Stimulated activated CD4-positive, alpha-beta T cell treated with anti-CD3 and anti-CD28 coated beads, Interleukin-4, amount 100 ng/mL, for 24 hours (primary cell): ENCODE measurements at regions not wholly inside any gene's neighbourhood (a gene's known extent, or its start where the extent isn't known, plus 50 kb on each side); places are given as distances from the start of the nearest gene placed in this dataset.
"Not testable (repeated sequence)": the region's sequence is repeated elsewhere in the genome, so short reads cannot be mapped to it uniquely, and the experiment has no call there.

Source experiments
- DNase-seq: peaks from one replicate; pipeline ENCODE4 v3.0.0-alpha.2; 2020

DNA sequence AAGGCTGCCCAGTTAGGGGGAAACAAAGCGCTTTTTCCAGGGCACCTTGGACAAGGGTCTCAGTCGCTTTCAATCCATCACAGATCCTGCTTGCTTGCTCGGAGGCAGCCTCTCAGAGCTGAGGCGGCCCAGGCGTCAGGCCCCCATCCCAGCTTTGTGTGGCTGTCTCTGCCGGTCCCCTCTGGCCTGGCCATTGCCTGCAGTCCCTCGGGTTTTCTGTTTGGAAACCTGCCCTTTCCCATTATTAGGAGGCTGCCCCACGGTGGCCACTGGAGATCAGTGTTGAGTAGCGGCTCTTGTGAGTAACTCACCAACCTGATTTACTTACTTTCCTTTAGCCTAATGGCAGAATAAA, 216.1 kb downstream of the GLRX3 start:
- DNase-seq = no peak

- no peak for DNase-seq
Observed at GRCh38 chr10:130353928-130354572, 217.9 kb downstream of the GLRX3 start.

GRCh38 chr10:130354573-130354954, 218.4 kb downstream of the GLRX3 start:
- no peak for DNase-seq

DNA sequence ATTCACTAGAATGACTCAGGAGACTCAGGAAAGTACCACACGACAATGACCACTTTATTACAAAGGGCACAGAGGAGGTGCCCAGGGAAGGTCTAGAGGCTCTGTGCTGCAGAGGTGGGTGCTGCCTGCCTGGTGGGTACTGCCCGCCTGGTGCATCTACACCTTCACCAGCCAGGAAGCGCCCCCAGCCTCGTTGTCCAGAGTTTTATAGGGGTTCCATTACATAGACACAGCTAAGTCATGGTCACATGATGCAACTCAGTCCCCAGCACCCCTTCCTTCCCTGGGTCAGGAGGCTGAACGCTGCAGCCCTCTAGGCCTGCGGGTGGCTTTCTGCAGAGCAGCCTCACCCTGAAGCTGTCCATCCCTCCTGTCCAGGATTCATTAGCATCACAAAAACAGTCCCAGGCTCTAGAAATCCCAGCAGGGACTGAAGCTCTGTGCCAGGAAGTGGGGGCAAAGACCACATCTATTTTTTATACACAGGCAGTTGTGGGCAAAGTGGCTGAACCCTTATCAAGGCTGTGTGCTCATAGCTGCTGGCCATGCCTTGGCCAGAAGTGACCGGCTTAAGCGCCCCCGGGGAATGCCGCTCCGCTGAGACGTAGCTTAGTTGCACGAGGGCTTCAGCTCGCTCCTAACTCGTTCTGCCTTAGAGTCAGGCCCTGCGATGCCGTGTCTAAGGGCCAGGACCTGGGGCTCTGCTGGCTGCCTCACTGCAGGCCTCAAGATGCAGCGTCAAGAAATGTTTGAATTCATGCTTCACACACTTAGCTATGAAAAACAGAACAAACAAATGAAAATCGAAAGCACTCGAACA, 219.0 kb downstream of the GLRX3 start:
- no peak for DNase-seq

- not testable (repeated sequence) for DNase-seq
Observed at GRCh38 chr10:130356429-130356828, 220.2 kb downstream of the GLRX3 start.

- DNase-seq = no peak
Observed at GRCh38 chr10:130357226-130357625, 221.0 kb downstream of the GLRX3 start.

DNA sequence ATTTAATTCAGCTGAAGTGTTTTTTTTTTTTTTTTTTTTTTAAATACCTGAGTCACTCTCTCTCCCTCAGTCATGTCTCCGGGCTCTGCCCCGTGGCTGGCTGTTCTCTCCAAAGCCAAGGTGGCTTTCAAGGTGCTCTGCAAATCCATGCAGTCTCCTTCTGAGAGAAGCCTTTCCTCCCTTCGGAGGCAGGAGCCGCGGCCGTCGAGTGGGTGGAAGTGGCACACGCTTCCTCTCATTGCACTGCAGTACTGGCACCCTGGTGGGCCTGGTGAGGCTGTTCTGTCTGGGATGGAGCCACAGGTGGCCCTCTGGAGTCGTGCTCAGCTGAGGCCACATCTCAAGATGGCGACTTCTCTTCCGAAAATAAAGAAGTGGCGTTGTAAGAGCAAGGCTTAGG, 221.8 kb downstream of the GLRX3 start:
- no peak for DNase-seq

- no peak for DNase-seq
Observed at GRCh38 chr10:130358981-130359650, 222.9 kb downstream of the GLRX3 start.

GRCh38 chr10:130359711-130360110, 223.5 kb downstream of the GLRX3 start:
- DNase-seq = no peak

GRCh38 chr10:130360826-130361311, 224.7 kb downstream of the GLRX3 start:
- DNase-seq = no peak

DNA sequence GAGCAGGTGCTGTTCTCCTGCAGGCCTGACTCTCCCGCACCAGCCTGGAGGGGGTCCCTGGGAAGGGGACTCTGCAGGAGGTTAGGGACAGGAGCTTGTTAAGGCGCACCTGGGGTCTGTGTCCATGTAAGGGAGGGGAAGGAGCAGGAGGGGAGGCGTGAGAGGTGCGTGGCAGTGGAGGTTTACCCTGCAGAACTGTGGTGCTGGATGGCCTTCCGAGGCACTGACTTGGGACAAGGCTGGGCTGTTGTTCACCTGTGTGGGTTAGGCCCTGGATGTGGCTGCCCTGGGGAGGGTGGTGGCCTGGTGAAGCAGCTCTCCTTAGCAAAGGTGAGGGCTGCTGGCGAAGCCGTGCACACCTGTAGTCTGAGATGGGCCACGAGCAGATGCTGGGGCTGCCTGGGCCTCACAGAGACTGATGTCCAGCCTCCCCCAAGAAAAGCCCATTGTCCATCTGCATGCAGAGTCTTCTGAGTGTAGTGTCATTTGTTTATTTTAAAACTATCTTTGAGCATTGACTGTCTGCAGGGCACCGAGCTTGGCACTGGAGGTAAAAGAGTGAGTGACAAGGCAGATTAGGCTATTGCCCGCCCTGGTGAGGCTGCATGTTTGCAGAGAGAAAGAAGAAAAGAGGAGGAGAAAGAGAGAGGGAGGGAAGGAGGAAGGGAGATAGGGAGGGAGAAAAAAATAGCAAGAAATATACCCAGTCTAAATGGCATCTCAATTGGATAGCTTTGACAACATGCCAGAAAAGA, 225.3 kb downstream of the GLRX3 start:
- no peak for DNase-seq

DNA sequence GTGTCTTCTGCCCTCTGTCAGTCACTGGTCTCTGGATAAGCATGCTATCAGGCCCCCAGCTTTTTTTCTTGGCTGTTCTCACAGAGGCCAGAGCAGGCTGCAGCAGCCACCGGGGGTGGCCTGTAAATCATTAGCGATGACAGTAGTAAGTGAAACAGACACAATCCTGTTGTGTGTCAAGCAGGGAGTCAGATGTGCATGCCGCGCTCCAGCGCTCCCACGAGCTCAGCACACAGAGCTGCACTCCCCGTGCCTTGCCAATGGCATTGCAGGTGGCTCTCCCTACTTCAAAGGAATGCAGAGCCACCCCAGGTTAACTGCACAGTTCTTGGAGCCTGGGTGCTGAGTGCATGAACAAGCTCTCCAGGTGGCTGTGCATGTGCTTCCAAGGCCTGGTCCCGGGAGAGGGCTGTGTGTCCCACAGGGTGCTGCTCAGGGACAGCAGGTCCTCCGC, 226.1 kb downstream of the GLRX3 start:
- no peak for DNase-seq

DNA sequence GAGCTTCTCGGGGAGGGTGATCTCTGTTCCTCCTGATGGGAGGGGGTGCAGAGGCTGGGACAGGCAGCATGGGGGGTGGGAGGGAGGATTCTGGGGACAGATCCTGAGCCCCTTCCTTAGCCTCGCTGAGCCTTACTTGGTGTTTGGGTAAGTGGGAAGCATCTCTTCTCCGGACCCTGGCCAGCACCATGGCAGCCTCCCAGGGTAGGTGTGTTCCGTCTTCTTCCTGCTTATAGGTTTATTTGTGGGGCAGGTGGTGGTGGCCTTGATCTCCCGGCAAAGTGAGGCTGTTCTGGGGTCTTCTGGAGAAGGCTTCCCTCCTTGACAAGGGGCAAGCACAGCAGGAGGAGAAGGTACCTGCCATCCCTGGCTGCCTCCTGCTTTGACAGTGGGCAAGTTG, 226.9 kb downstream of the GLRX3 start:
- DNase-seq = no peak

DNA sequence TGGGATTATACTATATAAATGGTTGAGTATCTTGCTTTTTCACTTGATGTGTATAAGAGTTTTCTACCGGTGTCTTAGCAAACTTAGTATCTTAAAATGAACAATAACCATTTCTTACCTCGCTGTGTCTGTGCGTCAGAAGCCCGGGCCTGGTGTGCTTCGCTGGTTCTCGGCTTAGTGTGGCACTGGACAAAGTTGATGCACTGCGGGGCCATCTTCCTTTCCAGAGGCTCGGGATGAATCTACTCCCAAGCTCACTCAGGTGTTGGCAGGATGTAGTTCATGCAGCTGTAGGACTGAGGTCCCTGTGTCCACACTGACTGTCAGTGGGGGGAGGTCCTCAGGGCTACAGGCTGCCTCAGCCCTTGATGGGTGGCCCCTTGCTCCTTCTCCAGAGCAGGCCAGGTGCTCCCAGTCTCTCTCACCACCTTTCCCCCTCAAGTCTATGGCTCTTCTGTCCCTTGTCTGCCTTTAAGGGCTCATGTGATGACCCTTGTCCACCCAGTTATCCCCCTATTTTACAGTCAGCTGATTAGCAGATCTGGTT, 227.8 kb downstream of the GLRX3 start:
- no peak for DNase-seq

DNA sequence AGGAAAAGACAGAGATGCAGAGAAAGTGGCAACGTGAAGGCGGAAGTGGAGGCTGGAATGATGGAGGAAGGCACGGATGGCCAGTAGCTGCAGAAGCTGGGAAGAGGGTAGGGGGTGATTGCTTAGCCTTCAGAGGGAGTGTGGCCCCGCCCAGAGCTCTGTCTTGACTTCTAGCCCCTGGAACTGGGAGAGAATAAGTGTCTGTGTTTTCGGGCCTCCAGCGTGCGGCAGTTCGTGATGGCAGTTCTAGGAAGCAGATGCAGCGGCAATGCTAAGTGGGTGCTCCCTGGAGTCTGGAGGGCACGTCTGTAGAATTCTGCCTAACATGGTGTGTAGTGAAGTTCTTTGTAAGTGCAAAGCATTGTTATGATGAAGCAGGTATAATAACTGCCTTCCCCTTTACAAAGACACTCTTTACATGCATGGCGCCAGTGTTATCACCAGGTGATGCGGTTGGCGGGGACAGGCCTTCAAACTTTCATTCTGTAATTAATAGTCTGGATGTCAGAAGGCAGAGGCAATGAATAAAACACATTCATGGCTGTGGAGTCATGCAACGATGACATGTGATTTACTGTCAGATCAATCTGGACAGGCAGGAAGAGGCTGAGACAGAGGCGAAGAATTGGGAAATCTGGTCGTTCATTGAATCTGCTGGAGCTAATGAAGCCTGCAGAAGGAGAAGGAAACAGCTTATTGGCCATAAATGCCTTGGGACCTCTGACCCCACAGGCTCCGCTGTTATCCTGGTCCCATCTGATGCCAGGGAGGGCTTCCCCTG, 228.6 kb downstream of the GLRX3 start:
- DNase-seq = no peak

DNA sequence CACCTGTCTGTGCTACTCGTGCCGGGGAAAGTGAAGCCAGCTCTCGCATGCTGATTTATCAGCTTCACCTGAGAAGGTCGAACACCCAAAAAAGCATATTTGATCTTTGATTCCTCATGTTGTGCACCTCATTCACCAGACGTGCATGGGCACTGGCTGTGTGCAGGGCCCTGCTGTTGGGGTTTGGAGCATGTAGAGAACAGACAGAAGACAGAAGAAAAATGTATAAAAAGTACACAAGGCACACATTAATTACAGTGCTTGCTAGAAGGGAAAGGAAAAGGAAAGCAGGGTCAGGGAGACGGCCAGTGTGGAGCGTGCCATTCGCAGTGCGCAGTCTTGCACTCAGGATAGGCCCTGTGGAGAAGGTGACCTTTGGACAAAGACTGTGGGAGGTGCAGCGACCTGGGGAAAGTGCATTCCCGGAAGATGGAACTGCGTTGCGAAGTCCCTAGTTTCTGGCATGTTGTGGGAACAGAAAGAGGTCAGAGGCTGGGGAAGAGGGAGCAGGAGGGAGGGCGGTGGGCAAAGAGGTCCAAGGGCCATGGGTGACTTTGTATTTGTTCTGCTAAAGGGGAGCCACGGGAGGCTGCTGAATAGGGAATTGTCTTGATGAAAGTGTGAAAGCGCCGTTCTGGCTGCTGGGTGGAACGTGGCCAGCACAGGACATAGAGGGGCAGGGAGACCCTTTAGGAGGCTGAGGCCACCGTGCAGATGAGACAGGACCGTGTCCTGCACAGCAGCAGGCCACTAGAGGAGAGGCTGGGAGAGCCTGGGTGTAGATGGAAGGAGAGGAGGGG, 232.8 kb downstream of the GLRX3 start:
- no peak for DNase-seq

DNA sequence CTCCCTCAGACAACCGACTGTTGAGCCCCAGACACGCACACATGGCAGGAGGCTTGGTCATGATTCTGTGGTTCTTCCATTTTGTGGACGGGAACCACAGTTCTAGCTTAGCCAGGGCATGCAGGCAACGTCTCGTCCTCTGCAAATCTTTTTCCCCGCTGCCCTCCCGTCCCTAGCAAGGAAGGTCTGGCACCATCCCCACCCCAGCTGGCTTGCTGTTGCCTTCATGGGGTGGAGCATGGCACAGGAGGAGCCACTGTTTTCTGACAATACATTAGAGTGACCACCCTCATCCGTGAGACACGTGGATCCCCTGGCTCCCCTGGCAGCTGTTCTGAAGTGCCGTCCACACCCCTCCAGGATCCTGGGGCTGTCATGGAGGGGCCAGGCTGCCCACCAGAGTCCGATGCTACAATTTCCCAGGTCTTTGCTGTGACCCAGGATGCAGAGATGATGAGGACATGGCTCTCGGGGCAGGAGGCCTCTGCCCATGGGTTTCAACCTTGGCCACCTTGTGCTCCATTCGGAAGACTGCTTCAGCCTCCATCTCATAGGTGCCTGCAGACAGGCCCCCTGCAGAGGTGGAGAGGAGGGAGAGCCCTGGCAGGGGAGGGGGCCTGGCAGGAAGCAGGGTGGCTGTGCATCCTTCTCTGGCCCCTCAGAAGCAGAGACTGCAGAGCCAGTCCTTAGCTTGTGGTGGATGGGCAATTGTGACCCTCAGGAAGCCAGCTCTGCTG, 233.6 kb downstream of the GLRX3 start:
- DNase-seq = no peak

- DNase-seq = no peak
Observed at GRCh38 chr10:130370721-130371120, 234.5 kb downstream of the GLRX3 start.

DNA sequence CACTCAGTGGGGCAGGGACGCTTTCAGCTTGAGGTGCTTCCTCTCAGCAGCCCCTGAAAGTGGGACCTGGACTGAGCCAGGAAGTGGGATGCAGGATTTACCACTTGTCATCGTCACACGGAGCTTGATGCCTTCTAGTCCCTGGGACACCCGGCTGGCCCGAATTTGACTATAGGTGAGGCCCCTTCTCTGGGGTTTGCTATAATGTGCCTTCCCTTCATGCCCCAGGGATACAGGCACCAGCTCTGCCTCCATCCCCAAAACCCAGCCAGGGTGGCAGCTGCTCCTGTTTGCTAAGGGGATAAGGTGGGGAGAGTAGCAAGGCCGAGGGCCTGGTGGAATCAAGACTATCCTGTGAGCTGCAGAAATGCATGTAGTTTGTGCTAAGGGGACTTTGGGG, 235.0 kb downstream of the GLRX3 start:
- no peak for DNase-seq

GRCh38 chr10:130371666-130372065, 235.5 kb downstream of the GLRX3 start:
- DNase-seq = no peak
